CD14-positive monocyte (primary cell): ENCODE measurements at regions not wholly inside any gene's neighbourhood (a gene's known extent, or its start where the extent isn't known, plus 50 kb on each side); places are given as distances from the start of the nearest gene placed in this dataset.

Experiments used
- DNase-seq, 3 donors: peaks; one replicate each; pipeline ENCODE4 v3.0.0-alpha.2; 2011 to 2022
- H2AFZ ChIP-seq: 2 replicates; pipeline ENCODE4 v1.6.0; 2012; ENCODE audit warnings: mild to moderate bottlenecking, low read depth, low read length, inconsistent platforms; ENCODE audit not compliant: insufficient read depth, poor library complexity, severe bottlenecking
- H3K27ac ChIP-seq, 2 donors: 1 replicate in 1 of 2; 2 replicates in 1 of 2; pipeline ENCODE4 v1.5.1; 2012 to 2013; ENCODE audit warnings: low read length in 2 of 2, control low read depth in 1 of 2, inconsistent platforms in 1 of 2, low read depth in 1 of 2, mild to moderate bottlenecking in 1 of 2
- H3K27me3 ChIP-seq, 2 donors: one replicate each; pipeline versions ENCODE4 v1.6.0 to v1.6.1; 2011 to 2013; ENCODE audit warnings: low read length in 2 of 2; ENCODE audit not compliant: control insufficient read depth in 2 of 2, insufficient read depth in 2 of 2
- H3K36me3 ChIP-seq, 2 donors: replicated peaks in 1 of 2; 1 replicate in 1 of 2; 2 replicates in 1 of 2; pipeline versions ENCODE4 v1.5.1 to v1.6.1; 2012 to 2013; ENCODE audit warnings: low read length in 2 of 2, control low read depth in 1 of 2, inconsistent platforms in 1 of 2, mild to moderate bottlenecking in 1 of 2; ENCODE audit not compliant: insufficient read depth in 2 of 2, control insufficient read depth in 1 of 2
- H3K4me1 ChIP-seq, 2 donors: 1 replicate in 1 of 2; 2 replicates in 1 of 2; pipeline versions ENCODE4 v1.5.1 to v1.6.1; 2012 to 2013; ENCODE audit warnings: low read length in 2 of 2, control low read depth in 1 of 2, inconsistent platforms in 1 of 2, mild to moderate bottlenecking in 1 of 2, moderate library complexity in 1 of 2; ENCODE audit not compliant: insufficient read depth in 2 of 2, control insufficient read depth in 1 of 2
- H3K4me2 ChIP-seq: replicated peaks from 2 replicates; pipeline ENCODE3; 2012; ENCODE audit warnings: low read length, moderate library complexity, mild to moderate bottlenecking; ENCODE audit not compliant: poor library complexity, severe bottlenecking; ENCODE audit errors: extremely low read depth
- H3K4me3 ChIP-seq, 3 experiments: fragments of 200-600 bp in 1 of 3; sonication (generic) in 1 of 3; replicated peaks in 1 of 3; 1 replicate in 2 of 3; 2 replicates in 1 of 3; pipeline ENCODE4 v1.5.1; 2011 to 2013; ENCODE audit warnings: low read length in 3 of 3, mild to moderate bottlenecking in 3 of 3, control low read depth in 2 of 3, low read depth in 2 of 3, inconsistent platforms in 1 of 3, moderate library complexity in 1 of 3
- H3K79me2 ChIP-seq: 2 replicates; pipeline ENCODE4 v1.6.0; 2012; ENCODE audit warnings: mild to moderate bottlenecking, control low read depth, inconsistent platforms, low read length, moderate library complexity; ENCODE audit not compliant: insufficient read depth
- H3K9ac ChIP-seq: 2 replicates; pipeline ENCODE4 v1.6.0; 2017; ENCODE audit warnings: low read length, mild to moderate bottlenecking; ENCODE audit not compliant: insufficient read depth, poor library complexity, severe bottlenecking
- H3K9me3 ChIP-seq, 2 donors: replicated peaks in 1 of 2; 1 replicate in 1 of 2; 2 replicates in 1 of 2; pipeline versions ENCODE4 v1.5.1 to v1.6.1; 2012 to 2013; ENCODE audit warnings: low read length in 2 of 2, control low read depth in 1 of 2; ENCODE audit not compliant: control insufficient read depth in 1 of 2, insufficient read depth in 1 of 2
- H4K20me1 ChIP-seq: 2 replicates; pipeline ENCODE4 v1.6.0; 2012; ENCODE audit warnings: mild to moderate bottlenecking, low read length, control low read depth, moderate library complexity; ENCODE audit not compliant: insufficient read depth
- H3K27ac Mint-ChIP-seq, 7 donors: one replicate each; pipeline ENCODE4 v1.8.0; 2020; ENCODE audit warnings: mild to moderate bottlenecking in 7 of 7, mixed read lengths in 7 of 7, moderate library complexity in 6 of 7, inconsistent platforms in 2 of 7
- H3K27me3 Mint-ChIP-seq, 3 donors: one replicate each; pipeline ENCODE4 v1.8.0; 2021 to 2022; ENCODE audit warnings: low read depth in 3 of 3, mild to moderate bottlenecking in 3 of 3, mixed read lengths in 3 of 3, moderate library complexity in 3 of 3, inconsistent platforms in 1 of 3
- H3K36me3 Mint-ChIP-seq, 2 donors: one replicate each; pipeline ENCODE4 v1.8.0; 2020; ENCODE audit warnings: mixed read lengths in 2 of 2, inconsistent platforms in 1 of 2, mild to moderate bottlenecking in 1 of 2
- H3K4me1 Mint-ChIP-seq: one replicate; pipeline ENCODE4 v1.8.0; 2020; ENCODE audit warnings: mild to moderate bottlenecking, mixed read lengths
- H3K4me3 Mint-ChIP-seq, 2 donors: one replicate each; pipeline ENCODE4 v1.8.0; 2020; ENCODE audit warnings: mild to moderate bottlenecking in 2 of 2, mixed read lengths in 2 of 2, moderate library complexity in 1 of 2
- H3K9me3 Mint-ChIP-seq, 7 donors: one replicate each; pipeline ENCODE4 v1.8.0; 2020 to 2022; ENCODE audit warnings: mixed read lengths in 7 of 7, mild to moderate bottlenecking in 6 of 7, moderate library complexity in 6 of 7, inconsistent platforms in 2 of 7
- WGBS: methylation state at CpG from one replicate; pipeline ENCODE4 v1.1.5; 2013; ENCODE audit warnings: missing lambda C conversion rate; ENCODE audit not compliant: insufficient coverage; 5-methylcytosine and 5-hydroxymethylcytosine counted together
- intact Hi-C, 2 donors: fragments of 100-400 bp; cut with micrococcal nuclease; formaldehyde crosslinking; loops; one replicate each; pipeline versions ENCODE4 v1.15.0 to v1.15.1; 2023
- TF ChIP-seq, protein P1 (sequence below): fragments of 200-600 bp; IDR thresholded peaks from one replicate; pipeline ENCODE4 v1.8.0; 2022; ENCODE audit warnings: antibody characterized with exemption, mild to moderate bottlenecking

- peaks cover 0 to 2% (median 1%) of the 10 kb centered on the region in 3 donors for H3K27me3 Mint-ChIP-seq
- Histone ChIP-seq H2AFZ (no peak overlapping the region), H3K4me1 (no peaks in the 10 kb centered on the region), H3K27me3 (no peaks in the 10 kb centered on the region), H3K4me2 (no peak overlapping the region), H4K20me1 (no peaks in the 10 kb centered on the region), H3K79me2 (no peaks in the 10 kb centered on the region), H3K9me3 (peaks cover 0 to 2% of the 10 kb centered on the region in 2 donors), H3K4me3 (no peak overlapping the region), H3K9ac (no peak overlapping the region), H3K36me3 (no peaks in the 10 kb centered on the region), H3K27ac (no peak overlapping the region)
- no peak for DNase-seq
- H3K4me3 Mint-ChIP-seq: no peak overlapping the region
- peaks cover 0 to 2% (median 0%) of the 10 kb centered on the region in 7 donors for H3K9me3 Mint-ChIP-seq
- no CpG with 5 or more reads among the region's 1 CpG for WGBS
- TF ChIP-seq, protein P1, sequence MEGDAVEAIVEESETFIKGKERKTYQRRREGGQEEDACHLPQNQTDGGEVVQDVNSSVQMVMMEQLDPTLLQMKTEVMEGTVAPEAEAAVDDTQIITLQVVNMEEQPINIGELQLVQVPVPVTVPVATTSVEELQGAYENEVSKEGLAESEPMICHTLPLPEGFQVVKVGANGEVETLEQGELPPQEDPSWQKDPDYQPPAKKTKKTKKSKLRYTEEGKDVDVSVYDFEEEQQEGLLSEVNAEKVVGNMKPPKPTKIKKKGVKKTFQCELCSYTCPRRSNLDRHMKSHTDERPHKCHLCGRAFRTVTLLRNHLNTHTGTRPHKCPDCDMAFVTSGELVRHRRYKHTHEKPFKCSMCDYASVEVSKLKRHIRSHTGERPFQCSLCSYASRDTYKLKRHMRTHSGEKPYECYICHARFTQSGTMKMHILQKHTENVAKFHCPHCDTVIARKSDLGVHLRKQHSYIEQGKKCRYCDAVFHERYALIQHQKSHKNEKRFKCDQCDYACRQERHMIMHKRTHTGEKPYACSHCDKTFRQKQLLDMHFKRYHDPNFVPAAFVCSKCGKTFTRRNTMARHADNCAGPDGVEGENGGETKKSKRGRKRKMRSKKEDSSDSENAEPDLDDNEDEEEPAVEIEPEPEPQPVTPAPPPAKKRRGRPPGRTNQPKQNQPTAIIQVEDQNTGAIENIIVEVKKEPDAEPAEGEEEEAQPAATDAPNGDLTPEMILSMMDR: no peak
- intact Hi-C loops: no loop called here
- H3K4me1 Mint-ChIP-seq: no peaks in the 10 kb centered on the region
- H3K27ac Mint-ChIP-seq: peak overlapping the region in 1 of 7 donors; percentile 10
- H3K36me3 Mint-ChIP-seq: no peaks in the 10 kb centered on the region
Measured at GRCh38 chr20:41910558-41910957, 292.4 kb upstream of the CHD6 start.

GRCh38 chr20:41905199-41905598 is 287.0 kb upstream of the CHD6 start:
- Mint-ChIP-seq H3K4me1 (no peaks in the 10 kb centered on the region), H3K27me3 (peaks cover 0 to 2% (median 0%) of the 10 kb centered on the region in 3 donors), H3K9me3 (no peaks in the 10 kb centered on the region), H3K4me3 (no peak overlapping the region), H3K27ac (no peak overlapping the region), H3K36me3 (no peaks in the 10 kb centered on the region)
- H4K20me1 ChIP-seq: no peaks in the 10 kb centered on the region
- no peaks in the 10 kb centered on the region for H3K36me3 ChIP-seq
- no peak overlapping the region for H3K4me3 ChIP-seq
- H3K79me2 ChIP-seq: no peaks in the 10 kb centered on the region
- TF ChIP-seq, protein P1: no peak
- intact Hi-C loops: no loop called here
- H3K9me3 ChIP-seq: no peaks in the 10 kb centered on the region
- no peaks in the 10 kb centered on the region for H3K27me3 ChIP-seq
- H3K27ac ChIP-seq: no peak overlapping the region
- WGBS: 100% methylated on average over 1 of the region's 4 CpGs
- no peak overlapping the region for H3K4me2 ChIP-seq
- no peak overlapping the region for H2AFZ ChIP-seq
- no peaks in the 10 kb centered on the region for H3K4me1 ChIP-seq
- DNase-seq: no peak
- H3K9ac ChIP-seq: no peak overlapping the region
